K562 (cell line): ENCODE measurements at regions not wholly inside any gene's neighbourhood (a gene's known extent, or its start where the extent isn't known, plus 50 kb on each side); places are given as distances from the start of the nearest gene placed in this dataset.

Experiments
- ATAC-seq: fragments of 200-7000 bp; cut with Tn5 transposase; 3 replicates; pipeline ENCODE4 v1.9.1; 2020; ENCODE audit warnings: moderate library complexity
- BruUV-seq: library from RNA; stranded (reverse); fragments of 400-500 nt; replicated peaks from 2 replicates; lab custom pipeline; 2021; lab: Mats Ljungman, UMichigan
- CTCF ChIA-PET: fragments of 300-600 bp; formaldehyde crosslinking; extraction: SDS; loops from one replicate; lab custom pipeline; 2021; ENCODE audit warnings: low intra/inter-chr PET ratio; lab: Yijun Ruan, JAX
- POLR2A ChIA-PET: fragments of 300-600, 350-650 bp; sonication (Branson Sonifier 250); formaldehyde crosslinking; extraction: SDS; loops from one replicate; lab custom pipeline; 2021; ENCODE audit warnings: antibody characterized with exemption, inconsistent platforms; lab: Yijun Ruan, JAX
- DNase-seq, 4 experiments: peaks; one replicate each; pipeline versions ENCODE4 v3.0.0 to v3.0.0-alpha.2; 2011 to 2018; ENCODE audit warnings: low spot score in 3 of 4, mixed read lengths in 3 of 4; ENCODE audit errors: extremely low read depth in 1 of 4
- FAIRE-seq: peaks from 2 replicates; lab custom pipeline; 2011; peaks lifted over from hg19 to GRCh38; lab: Jason Lieb, UNC
- H2AFZ ChIP-seq: 2 replicates; pipeline ENCODE4 v1.6.0; 2011; ENCODE audit warnings: low read depth, low read length, control low read depth, inconsistent platforms
- H3K27ac ChIP-seq: fragments of 200-600 bp; 3 replicates; pipeline ENCODE4 v1.8.0; 2011; ENCODE audit warnings: low read depth, mild to moderate bottlenecking, control low read depth, inconsistent platforms, low read length, moderate library complexity, mixed read lengths; ENCODE audit errors: extremely low read depth
- H3K27me3 ChIP-seq, 2 experiments: fragments of 300-600 bp in 1 of 2; 2 replicates in 1 of 2; 3 replicates in 1 of 2; pipeline versions ENCODE4 v1.6.0 to v1.8.0; 2011; ENCODE audit warnings: inconsistent platforms in 2 of 2, low read length in 2 of 2, mild to moderate bottlenecking in 1 of 2, mixed read lengths in 1 of 2, moderate library complexity in 1 of 2; ENCODE audit not compliant: control insufficient read depth in 2 of 2, insufficient read depth in 2 of 2
- H3K36me3 ChIP-seq: fragments of 300-600 bp; 3 replicates; pipeline ENCODE4 v1.8.0; 2011; ENCODE audit warnings: mild to moderate bottlenecking, low read length, inconsistent platforms; ENCODE audit not compliant: control insufficient read depth, insufficient read depth
- H3K4me1 ChIP-seq, 2 experiments: fragments of 200-600 bp in 1 of 2; replicated peaks in 1 of 2; 2 replicates in 1 of 2; 3 replicates in 1 of 2; pipeline versions ENCODE4 v1.5.1 to v1.8.0; 2011; ENCODE audit warnings: inconsistent platforms in 2 of 2, low read length in 2 of 2, mild to moderate bottlenecking in 1 of 2, mixed read lengths in 1 of 2, moderate library complexity in 1 of 2; ENCODE audit not compliant: control insufficient read depth in 2 of 2, insufficient read depth in 2 of 2
- H3K4me2 ChIP-seq: 2 replicates; pipeline ENCODE4 v1.6.1; 2011; ENCODE audit warnings: low read length, control low read depth, inconsistent platforms, mixed read lengths; ENCODE audit not compliant: insufficient read depth
- H3K4me3 ChIP-seq: fragments of 200-600 bp; sonication (generic), shearing (Covaris generic); 2 replicates; pipeline ENCODE4 v1.5.1; 2016; ENCODE audit warnings: control low read depth, inconsistent platforms
- H3K79me2 ChIP-seq: fragments of 200-600 bp; 3 replicates; pipeline ENCODE4 v1.8.0; 2011; ENCODE audit warnings: low read length, inconsistent platforms; ENCODE audit not compliant: control insufficient read depth, insufficient read depth
- H3K9ac ChIP-seq, 2 experiments: 2 replicates each; pipeline versions ENCODE4 v1.6.0 to v1.6.1; 2011; ENCODE audit warnings: low read depth in 2 of 2, low read length in 2 of 2, control low read depth in 1 of 2, inconsistent platforms in 1 of 2, mild to moderate bottlenecking in 1 of 2, mixed read lengths in 1 of 2; ENCODE audit not compliant: insufficient read depth in 1 of 2
- H3K9me1 ChIP-seq: one replicate; pipeline ENCODE4 v1.6.0; 2011; ENCODE audit warnings: inconsistent platforms, mild to moderate bottlenecking, low read length, moderate library complexity; ENCODE audit not compliant: control insufficient read depth, insufficient read depth
- H3K9me3 ChIP-seq: replicated peaks from 2 replicates; pipeline ENCODE4 v1.5.1; 2011; ENCODE audit warnings: low read depth, low read length, inconsistent platforms; ENCODE audit not compliant: control insufficient read depth, insufficient read depth
- H4K20me1 ChIP-seq: replicated peaks from 2 replicates; pipeline ENCODE4 v1.6.1; 2011; ENCODE audit warnings: low read length, inconsistent platforms, mixed read lengths; ENCODE audit not compliant: control insufficient read depth, insufficient read depth
- SREBF2 ChIP-seq: sonication (generic); formaldehyde crosslinking; IDR thresholded peaks from 2 replicates; pipeline ENCODE4 v1.4.0; 2020; ENCODE audit warnings: mild to moderate bottlenecking, missing genetic modification reagents
- TRIM28 ChIP-seq: fragments of 450-650 bp; IDR thresholded peaks from 2 replicates; pipeline ENCODE4 v1.6.1; 2017
- ZC3H4 ChIP-seq: sonication (generic); formaldehyde crosslinking; IDR thresholded peaks from 2 replicates; pipeline ENCODE4 v1.9.0; 2021; ENCODE audit warnings: missing genetic modification reagents, borderline replicate concordance
- ZNF165 ChIP-seq: fragments of 250-450 bp; sonication (Bioruptor Pico); IDR thresholded peaks from 2 replicates; pipeline ENCODE4 v1.4.0; 2020; ENCODE audit warnings: borderline replicate concordance
- ZNF324 ChIP-seq: fragments of 250-450 bp; sonication (Bioruptor Pico); IDR thresholded peaks from 2 replicates; pipeline ENCODE4 v1.4.0; 2020; ENCODE audit warnings: mild to moderate bottlenecking
- WGBS: fragments of 100-300 bp; shearing (Covaris generic); methylation state at CpG from one replicate; pipeline ENCODE4 v1.1.6; 2016; ENCODE audit warnings: low coverage, mixed read lengths; ENCODE audit not compliant: insufficient coverage; ENCODE audit errors: missing lambda C conversion rate; 5-methylcytosine and 5-hydroxymethylcytosine counted together
- in situ Hi-C: fragments of 300-500 bp; cut with MboI; formaldehyde crosslinking; loops from 4 replicates; pipeline ENCODE4 v1.15.0; 2018; ENCODE audit warnings: inconsistent platforms, mixed read lengths
- intact Hi-C: fragments of 100-400 bp; cut with micrococcal nuclease; formaldehyde crosslinking; loops from 2 replicates; pipeline ENCODE4 v1.14.2; 2022
- TF ChIP-seq, protein P1 (sequence below): sonication (generic); formaldehyde crosslinking; IDR thresholded peaks from 2 replicates; pipeline ENCODE4 v1.9.0; 2022; ENCODE audit warnings: mild to moderate bottlenecking, missing genetic modification reagents

DNA sequence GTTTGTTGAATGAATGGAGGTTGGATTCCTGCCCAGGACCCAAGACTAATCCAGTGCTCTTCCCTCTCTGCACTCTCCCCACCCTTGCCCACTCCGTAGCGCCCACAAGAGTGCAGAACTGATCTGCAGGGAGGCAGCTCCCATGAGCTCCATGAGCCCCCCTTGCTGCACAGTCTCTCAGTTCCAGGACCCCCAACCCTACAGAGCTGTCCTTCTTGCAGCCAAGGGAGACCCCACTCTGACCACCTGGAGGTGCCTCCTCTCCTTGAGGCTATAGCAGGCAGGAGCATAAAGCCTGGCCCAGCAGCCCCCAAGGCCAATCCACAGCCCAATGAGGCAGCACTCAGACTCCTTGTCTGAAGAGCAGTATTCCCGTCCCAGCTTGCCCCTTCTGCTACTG is 209.2 kb upstream of the ZC3H12A start:
- POLR2A ChIA-PET = no interaction called here
- Histone ChIP-seq H3K79me2 (no peaks in the 10 kb centered on the region), H3K9me1 (no peaks in the 10 kb centered on the region), H4K20me1 (peaks cover 7% of the 10 kb centered on the region; the same call in 1 of the 2 replicates), H3K9ac (no peak overlapping the region), H3K4me1 (no peaks in the 10 kb centered on the region), H2AFZ (no peak overlapping the region)
- BruUV-seq = no TSS peak
- no peak for ATAC-seq
- in situ Hi-C loops = no loop called here
- TF ChIP-seq ZNF324 (CRISPR knock-in tag) = no peak
- no peak for TF ChIP-seq TRIM28
- TF ChIP-seq, protein P1, sequence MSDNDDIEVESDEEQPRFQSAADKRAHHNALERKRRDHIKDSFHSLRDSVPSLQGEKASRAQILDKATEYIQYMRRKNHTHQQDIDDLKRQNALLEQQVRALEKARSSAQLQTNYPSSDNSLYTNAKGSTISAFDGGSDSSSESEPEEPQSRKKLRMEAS (CRISPR knock-in tag) = no peak
- no peak for TF ChIP-seq ZNF165
- TF ChIP-seq SREBF2 = no peak
- no peak for TF ChIP-seq ZC3H4 (CRISPR knock-in tag)
- TF ChIP-seq, all 486 proteins: peak for 0
- Histone ChIP-seq H3K27me3 (peaks cover 0 to 11% of the 10 kb centered on the region in 2 experiments; a peak in 1 of 5 replicates), H3K4me3 (no peak overlapping the region), H3K27ac (no peak overlapping the region), H3K36me3 (no peaks in the 10 kb centered on the region), H3K9me3 (no peaks in the 10 kb centered on the region), H3K4me2 (no peak overlapping the region)
- WGBS = 5% methylated on average over 3 of the region's 3 CpGs
- no peak for DNase-seq
- FAIRE-seq = no peak
- intact Hi-C loops = no loop called here
- CTCF ChIA-PET = no interaction called here
